Smooth muscle cell (in vitro differentiated cells): ENCODE measurements at regions not wholly inside any gene's neighbourhood (a gene's known extent, or its start where the extent isn't known, plus 50 kb on each side); places are given as distances from the start of the nearest gene placed in this dataset.

Source experiments
- DNase-seq: peaks from one replicate; lab custom pipeline; 2025; ENCODE audit not compliant: unreplicated experiment; lab: John Stamatoyannopoulos, UW
- H2AFZ ChIP-seq: fragments of 200-600 bp; sonication (generic); 2 replicates; pipeline ENCODE4 v1.6.0; 2016; ENCODE audit warnings: antibody characterized with exemption, low read depth, mild to moderate bottlenecking
- H3F3A ChIP-seq: fragments of 200-600 bp; sonication (generic); 2 replicates; pipeline ENCODE4 v1.6.0; 2017; ENCODE audit warnings: antibody characterized with exemption, low read depth
- H3K27ac ChIP-seq: fragments of 200-600 bp; sonication (generic); 2 replicates; pipeline ENCODE4 v1.5.1; 2016; ENCODE audit warnings: low read depth, mild to moderate bottlenecking
- H3K27me3 ChIP-seq: fragments of 200-600 bp; sonication (generic); 2 replicates; pipeline ENCODE4 v1.6.1; 2016; ENCODE audit warnings: low read depth, mild to moderate bottlenecking
- H3K36me3 ChIP-seq: fragments of 200-600 bp; sonication (generic); 2 replicates; pipeline ENCODE4 v1.5.1; 2016; ENCODE audit warnings: low read depth
- H3K4me1 ChIP-seq: fragments of 200-600 bp; sonication (generic); 2 replicates; pipeline ENCODE4 v1.5.1; 2016; ENCODE audit warnings: low read depth
- H3K4me2 ChIP-seq: fragments of 200-600 bp; sonication (generic); 2 replicates; pipeline ENCODE4 v1.6.0; 2016; ENCODE audit warnings: mild to moderate bottlenecking
- H3K4me3 ChIP-seq: fragments of 200-600 bp; sonication (generic); 2 replicates; pipeline ENCODE4 v1.5.1; 2016; ENCODE audit warnings: mild to moderate bottlenecking
- H3K79me2 ChIP-seq: fragments of 200-600 bp; sonication (generic); 2 replicates; pipeline ENCODE4 v1.6.0; 2016; ENCODE audit warnings: low read depth, mild to moderate bottlenecking
- H3K9ac ChIP-seq: fragments of 200-600 bp; sonication (generic); 2 replicates; pipeline ENCODE4 v1.6.0; 2016; ENCODE audit warnings: low read depth
- H3K9me3 ChIP-seq: fragments of 200-600 bp; sonication (generic); replicated peaks from 2 replicates; pipeline ENCODE4 v1.5.1; 2016; ENCODE audit warnings: low read depth
- H4K20me1 ChIP-seq: fragments of 200-600 bp; sonication (generic); 2 replicates; pipeline ENCODE4 v1.6.0; 2016; ENCODE audit warnings: low read depth
- CTCF ChIP-seq: fragments of 200-600 bp; sonication (generic); IDR thresholded peaks from 2 replicates; pipeline ENCODE4 v1.5.1; 2017; ENCODE audit warnings: borderline replicate concordance, mild to moderate bottlenecking, antibody characterized with exemption; ENCODE audit not compliant: insufficient read depth, poor library complexity, severe bottlenecking
- WGBS: methylation state at CpG from one replicate; pipeline ENCODE4 v1.1.7; 2016; ENCODE audit warnings: low lambda C conversion rate; 5-methylcytosine and 5-hydroxymethylcytosine counted together

GRCh38 chr2:41970988-41971660 is 76.7 kb upstream of the PKDCC start:
- peaks cover 12% of the 10 kb centered on the region for H3K4me1 ChIP-seq
- H3K79me2 ChIP-seq = no peaks in the 10 kb centered on the region
- H2AFZ ChIP-seq = no peak overlapping the region
- peak overlapping the region; percentile 52 for H3K4me2 ChIP-seq
- no peaks in the 10 kb centered on the region for H3K9me3 ChIP-seq
- DNase-seq = no peak
- no peaks in the 10 kb centered on the region for H4K20me1 ChIP-seq
- H3K9ac ChIP-seq = no peak overlapping the region
- peak overlapping the region; percentile 83 for H3K27ac ChIP-seq
- H3K27me3 ChIP-seq = no peaks in the 10 kb centered on the region
- peaks cover 3% of the 10 kb centered on the region for H3F3A ChIP-seq
- no peak overlapping the region for H3K4me3 ChIP-seq
- WGBS = 42% methylated on average over 6 of the region's 8 CpGs
- H3K36me3 ChIP-seq = no peaks in the 10 kb centered on the region
- TF ChIP-seq CTCF = no peak

GRCh38 chr2:41972179-41972578 is 75.6 kb upstream of the PKDCC start:
- Histone ChIP-seq H3K4me3 (no peak overlapping the region), H3K79me2 (no peaks in the 10 kb centered on the region), H3K27me3 (no peaks in the 10 kb centered on the region), H3K9ac (no peak overlapping the region), H3K9me3 (no peaks in the 10 kb centered on the region), H4K20me1 (no peaks in the 10 kb centered on the region), H3K36me3 (no peaks in the 10 kb centered on the region), H3K4me2 (no peak overlapping the region), H2AFZ (no peak overlapping the region), H3F3A (no peaks in the 10 kb centered on the region), H3K27ac (no peak overlapping the region), H3K4me1 (peaks cover 5% of the 10 kb centered on the region)
- no peak for TF ChIP-seq CTCF
- 96% methylated on average over 2 of the region's 2 CpGs for WGBS
- no peak for DNase-seq

- H3F3A ChIP-seq = no peaks in the 10 kb centered on the region
- no peaks in the 10 kb centered on the region for H3K4me1 ChIP-seq
- no peak for TF ChIP-seq CTCF
- no peaks in the 10 kb centered on the region for H3K27me3 ChIP-seq
- H3K27ac ChIP-seq = no peak overlapping the region
- H4K20me1 ChIP-seq = no peaks in the 10 kb centered on the region
- no peaks in the 10 kb centered on the region for H3K36me3 ChIP-seq
- H2AFZ ChIP-seq = no peak overlapping the region
- no peak for DNase-seq
- no peak overlapping the region for H3K4me2 ChIP-seq
- no peak overlapping the region for H3K4me3 ChIP-seq
- H3K9me3 ChIP-seq = no peaks in the 10 kb centered on the region
- no peaks in the 10 kb centered on the region for H3K79me2 ChIP-seq
- WGBS = 94% methylated on average over 8 of the region's 8 CpGs
- no peak overlapping the region for H3K9ac ChIP-seq
Observed at GRCh38 chr2:41972819-41973218, 75.0 kb upstream of the PKDCC start.

GRCh38 chr2:41973871-41974270 is 74.0 kb upstream of the PKDCC start:
- Histone ChIP-seq H3K9ac (no peak overlapping the region), H3K27ac (no peak overlapping the region), H2AFZ (no peak overlapping the region), H3K27me3 (no peaks in the 10 kb centered on the region), H3K79me2 (no peaks in the 10 kb centered on the region), H3K4me2 (no peak overlapping the region), H3K9me3 (no peaks in the 10 kb centered on the region), H3K36me3 (no peaks in the 10 kb centered on the region), H3K4me3 (no peak overlapping the region), H4K20me1 (no peaks in the 10 kb centered on the region), H3F3A (no peaks in the 10 kb centered on the region), H3K4me1 (no peaks in the 10 kb centered on the region)
- no peak for DNase-seq
- TF ChIP-seq CTCF = no peak
- WGBS = 83% methylated on average over 4 of the region's 4 CpGs
